K562 (cell line): ENCODE measurements at regions not wholly inside any gene's neighbourhood (a gene's known extent, or its start where the extent isn't known, plus 50 kb on each side); places are given as distances from the start of the nearest gene placed in this dataset.

ENCODE experiments used
- MCM3 ChIP-seq: fragments of 450-650 bp; IDR thresholded peaks from 2 replicates; pipeline ENCODE4 v1.6.1; 2016
- TF ChIP-seq, protein P1 (sequence below), 3 experiments: IDR thresholded peaks in 2 of 3; conservative IDR thresholded peaks in 1 of 3; 2 replicates each; pipeline ENCODE4 v1.5.1; 2011 to 2012; ENCODE audit warnings: low read length in 3 of 3, mild to moderate bottlenecking in 3 of 3, control low read depth in 2 of 3, improper control_type of control experiment in 1 of 3, inconsistent platforms in 1 of 3, low read depth in 1 of 3, mixed read lengths in 1 of 3, moderate library complexity in 1 of 3; ENCODE audit not compliant: insufficient read depth in 2 of 3

DNA sequence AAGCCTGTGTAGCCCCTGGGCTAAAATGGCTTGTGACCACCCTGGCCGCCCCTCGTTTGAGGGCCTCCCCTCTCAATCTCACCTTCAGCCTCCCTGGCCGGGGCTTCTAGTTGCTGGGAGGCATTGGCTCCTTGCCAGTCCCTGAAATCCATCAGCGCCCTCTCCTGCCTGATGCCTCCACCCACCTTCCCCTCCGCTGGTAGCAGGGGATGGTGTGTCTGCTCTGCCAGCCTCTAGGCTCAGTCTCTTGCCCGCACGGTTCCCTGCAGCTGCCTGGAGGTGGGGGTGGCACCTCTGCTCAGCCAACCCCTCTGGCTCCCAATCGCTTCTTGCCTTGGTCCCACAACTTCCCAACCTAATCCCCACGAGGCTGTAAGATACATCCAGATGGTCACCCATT lies 167.9 kb downstream of the PHETA1 start:
- TF ChIP-seq MCM3 = no peak
- TF ChIP-seq, protein P1, sequence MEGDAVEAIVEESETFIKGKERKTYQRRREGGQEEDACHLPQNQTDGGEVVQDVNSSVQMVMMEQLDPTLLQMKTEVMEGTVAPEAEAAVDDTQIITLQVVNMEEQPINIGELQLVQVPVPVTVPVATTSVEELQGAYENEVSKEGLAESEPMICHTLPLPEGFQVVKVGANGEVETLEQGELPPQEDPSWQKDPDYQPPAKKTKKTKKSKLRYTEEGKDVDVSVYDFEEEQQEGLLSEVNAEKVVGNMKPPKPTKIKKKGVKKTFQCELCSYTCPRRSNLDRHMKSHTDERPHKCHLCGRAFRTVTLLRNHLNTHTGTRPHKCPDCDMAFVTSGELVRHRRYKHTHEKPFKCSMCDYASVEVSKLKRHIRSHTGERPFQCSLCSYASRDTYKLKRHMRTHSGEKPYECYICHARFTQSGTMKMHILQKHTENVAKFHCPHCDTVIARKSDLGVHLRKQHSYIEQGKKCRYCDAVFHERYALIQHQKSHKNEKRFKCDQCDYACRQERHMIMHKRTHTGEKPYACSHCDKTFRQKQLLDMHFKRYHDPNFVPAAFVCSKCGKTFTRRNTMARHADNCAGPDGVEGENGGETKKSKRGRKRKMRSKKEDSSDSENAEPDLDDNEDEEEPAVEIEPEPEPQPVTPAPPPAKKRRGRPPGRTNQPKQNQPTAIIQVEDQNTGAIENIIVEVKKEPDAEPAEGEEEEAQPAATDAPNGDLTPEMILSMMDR (IDR thresholded peaks at IDR 0.05 in 2 of 3, conservative IDR thresholded peaks at IDR 0.05 in 1 of 3; ENCODE audit: insufficient read depth in 2 of 3, low read depth in 1 of 3, low read length in 3 of 3) = no peak
